Caki2 (cell line): ENCODE measurements at regions not wholly inside any gene's neighbourhood (a gene's known extent, or its start where the extent isn't known, plus 50 kb on each side); places are given as distances from the start of the nearest gene placed in this dataset.
"Not testable (repeated sequence)": the region's sequence is repeated elsewhere in the genome, so short reads cannot be mapped to it uniquely, and the experiment has no call there.

Source experiments
- DNase-seq: peaks from one replicate; pipeline ENCODE4 v3.0.0-alpha.2; 2015; ENCODE audit warnings: low read depth
- in situ Hi-C: cut with HindIII; loops from 2 replicates; pipeline ENCODE4 v1.10.0; 2016; ENCODE audit warnings: low sequenced_read_pairs, low pct_unique_long_range_greater_than_20kb, mixed read lengths

DNA sequence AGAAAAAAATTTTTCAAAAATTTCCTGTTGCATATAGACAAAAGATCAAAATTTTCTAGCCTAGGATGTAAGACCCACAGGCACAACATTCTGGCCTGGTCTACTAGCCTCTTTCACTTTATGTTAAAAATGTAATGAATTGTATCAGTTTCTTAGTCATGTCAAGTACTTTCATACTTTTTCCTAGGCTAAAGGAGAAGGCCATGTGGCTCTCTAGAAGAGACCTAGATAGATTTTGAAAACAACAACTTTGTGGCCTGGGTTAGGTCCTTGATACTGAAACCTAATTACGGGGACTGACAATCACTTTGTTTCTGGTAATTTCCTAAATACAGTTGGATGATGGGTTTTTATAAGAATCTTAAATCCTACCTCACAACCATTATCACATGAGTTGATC is 74.8 kb upstream of the FSIP2 start:
- no peak for DNase-seq
- in situ Hi-C loops, result no loop called here

DNA sequence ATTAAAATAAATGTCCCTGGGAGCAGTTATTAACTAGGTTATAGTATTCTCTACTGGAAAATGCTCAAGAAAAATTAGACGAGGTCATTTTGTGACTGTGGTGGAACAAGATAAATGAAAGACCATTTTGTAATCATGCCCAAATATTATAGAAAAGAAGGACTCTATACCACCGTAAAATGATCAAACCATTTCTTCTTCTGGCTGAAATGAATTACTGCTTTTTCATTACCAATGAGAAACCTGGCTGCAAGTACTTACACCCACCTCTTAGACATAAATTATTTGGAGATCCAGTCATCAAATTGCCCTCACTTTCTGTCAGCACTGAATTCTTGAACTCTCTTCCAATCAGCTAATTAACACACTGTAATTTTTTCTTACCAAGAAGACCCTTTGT is 74.2 kb upstream of the FSIP2 start:
- in situ Hi-C loops, result no loop called here
- DNase-seq, result no peak

DNA sequence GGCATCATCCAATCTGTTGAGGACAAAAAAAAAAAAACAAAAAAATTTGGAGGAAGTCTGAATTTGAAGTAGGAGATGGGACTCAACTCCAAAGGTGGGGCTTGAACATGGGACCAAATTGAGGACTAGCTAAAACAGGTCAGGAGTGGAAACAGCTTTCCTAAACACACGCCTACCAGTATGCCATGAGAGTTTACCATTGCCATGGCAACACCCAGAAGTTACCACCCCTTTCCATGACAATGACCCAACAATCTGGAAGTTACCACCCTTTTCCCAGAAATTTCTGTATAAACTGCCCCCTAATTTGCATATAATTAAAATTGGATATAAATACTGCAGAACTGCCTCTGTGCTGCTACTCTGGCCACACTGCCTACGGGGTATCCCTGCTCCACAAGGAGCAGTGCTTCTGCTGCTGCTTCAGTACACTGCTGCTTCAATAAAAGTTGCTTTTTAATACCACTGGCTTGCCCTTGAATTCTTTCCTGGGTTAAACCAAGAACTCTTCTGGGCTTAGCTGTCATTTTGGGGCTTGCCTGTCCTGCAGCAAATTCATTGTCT is 73.3 kb upstream of the FSIP2 start:
- in situ Hi-C loops, result no loop called here
- no peak for DNase-seq

DNA sequence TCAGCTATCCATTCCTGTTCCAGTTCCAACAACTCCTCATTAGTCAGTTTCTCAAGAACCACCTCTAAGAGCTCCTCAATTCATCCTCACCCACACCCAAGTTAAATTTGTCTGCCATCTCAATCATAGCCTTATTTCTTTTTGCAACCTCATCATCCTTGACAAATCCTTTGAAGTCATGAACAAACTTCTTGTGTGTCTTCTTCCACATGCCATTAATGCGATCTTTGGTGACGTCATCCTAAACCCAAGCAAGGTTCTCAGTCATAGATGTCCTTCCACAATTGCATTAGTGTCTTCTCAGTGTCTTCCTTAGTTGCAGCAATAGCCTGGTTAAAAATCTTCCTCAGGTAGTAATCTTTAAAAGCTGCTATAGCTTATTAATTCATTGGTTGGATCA is 71.2 kb upstream of the FSIP2 start:
- in situ Hi-C loops, result no loop called here
- no peak for DNase-seq

DNA sequence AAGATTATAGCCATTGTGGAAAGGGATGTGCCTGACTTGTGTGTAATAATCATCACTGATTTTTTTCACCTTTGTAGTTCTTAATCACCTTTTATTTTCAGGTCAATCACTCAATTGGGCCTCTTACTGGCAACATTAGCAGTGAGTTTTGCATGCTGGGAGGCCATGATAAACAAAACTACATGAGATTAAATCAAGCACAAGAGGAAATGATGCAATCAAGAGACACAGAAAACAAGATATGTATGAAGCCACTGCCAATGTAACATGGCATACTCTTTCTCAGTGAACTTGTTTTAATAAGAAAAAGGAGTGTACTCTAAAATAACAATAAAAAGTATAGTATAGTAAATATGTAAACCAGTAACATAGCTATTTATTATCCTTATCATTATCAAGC is 69.9 kb upstream of the FSIP2 start:
- DNase-seq, result no peak
- in situ Hi-C loops, result no loop called here

DNA sequence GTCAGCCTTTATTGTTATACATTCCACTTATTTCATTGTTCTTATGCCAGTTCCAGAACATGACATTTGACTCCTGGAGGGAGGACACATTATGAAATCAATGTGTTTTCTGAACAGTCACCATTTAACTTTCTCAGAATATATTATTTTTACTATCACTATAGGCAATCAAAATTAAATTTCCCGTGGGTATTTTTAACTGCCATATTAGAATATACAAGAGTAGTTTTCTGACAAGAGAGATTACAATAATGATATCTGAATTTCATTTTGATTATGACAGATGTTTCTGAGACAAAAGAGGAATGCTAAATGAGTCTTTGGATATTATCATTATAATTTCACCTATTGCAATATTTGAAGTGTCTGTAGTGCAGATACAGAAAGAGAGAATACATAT is 64.4 kb upstream of the FSIP2 start:
- in situ Hi-C loops, result no loop called here
- DNase-seq, result no peak

DNA sequence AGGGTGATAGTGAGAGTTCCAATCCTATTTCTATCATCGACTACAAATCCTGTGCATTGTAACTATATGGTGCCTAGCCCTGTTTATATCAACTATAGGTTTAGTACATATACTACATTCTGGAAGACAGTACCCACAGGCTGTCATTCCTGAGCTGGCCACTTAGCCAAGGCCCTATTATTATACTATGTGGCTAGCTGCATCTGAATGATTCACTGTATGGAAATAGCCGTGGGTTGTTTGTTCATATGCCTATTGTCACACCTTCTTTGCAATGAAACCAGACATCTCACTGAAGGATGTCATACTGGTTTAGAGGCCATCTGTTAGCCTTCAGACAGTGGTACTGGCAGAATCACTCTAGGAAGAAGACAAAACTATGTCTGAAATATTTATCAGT is 62.3 kb upstream of the FSIP2 start:
- in situ Hi-C loops, result no loop called here
- DNase-seq, result no peak

DNA sequence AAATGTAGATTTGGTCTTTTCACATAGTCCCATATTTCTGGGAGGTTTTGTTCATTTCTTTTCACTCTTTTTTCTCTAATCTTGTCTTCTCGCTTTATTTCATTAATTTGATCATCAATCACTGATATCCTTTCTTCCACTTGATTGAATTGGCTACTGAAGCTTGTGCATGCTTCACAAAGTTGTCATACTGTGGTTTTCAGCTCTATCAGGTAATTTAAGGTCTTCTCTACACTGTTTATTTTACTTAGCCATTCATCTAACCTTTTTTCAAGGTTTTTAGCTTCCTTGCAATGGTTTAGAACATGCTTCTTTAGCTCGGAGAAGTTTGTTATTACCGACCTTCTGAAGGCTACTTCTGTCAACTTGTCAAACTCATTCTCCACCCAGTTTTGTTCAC is 51.6 kb upstream of the FSIP2 start:
- in situ Hi-C loops, DNase-seq: not testable (repeated sequence)

DNA sequence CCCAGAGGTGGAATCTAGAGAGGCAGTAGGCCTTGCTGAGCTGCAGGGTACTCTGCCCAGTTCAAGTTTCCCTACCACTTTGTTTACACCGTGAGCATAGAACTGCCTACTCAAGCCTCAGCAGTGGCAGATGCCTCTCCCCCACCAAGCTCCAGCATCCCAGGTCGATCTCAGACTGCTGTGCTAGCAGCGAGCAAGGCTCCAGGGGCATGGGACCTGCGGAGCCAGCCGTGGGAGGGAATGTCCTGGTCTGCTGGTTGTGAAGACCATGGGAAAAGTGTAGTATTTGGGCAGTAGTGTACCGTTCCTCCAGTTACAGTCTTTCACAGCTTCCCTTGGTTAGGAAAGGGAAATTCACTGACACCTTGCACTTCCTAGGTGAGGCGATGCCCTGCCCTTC is 50.6 kb upstream of the FSIP2 start:
- in situ Hi-C loops, result no loop called here
- DNase-seq, result no peak
